Transverse colon (tissue), 4 donors: ENCODE measurements at regions not wholly inside any gene's neighbourhood (a gene's known extent, or its start where the extent isn't known, plus 50 kb on each side); places are given as distances from the start of the nearest gene placed in this dataset.

Experiments
- DNase-seq: peaks from one replicate; pipeline ENCODE4 v3.0.0-alpha.2; 2019
- H3K27ac ChIP-seq, 4 donors: fragments of 200-600 bp; sonication (generic); 2 replicates each; pipeline ENCODE4 v1.5.1; 2016 to 2018; ENCODE audit warnings: inconsistent platforms in 4 of 4
- H3K27me3 ChIP-seq: fragments of 200-600 bp; sonication (generic); 2 replicates; pipeline ENCODE4 v1.5.1; 2017; ENCODE audit warnings: inconsistent platforms
- H3K36me3 ChIP-seq, 4 donors: fragments of 200-600 bp; sonication (generic); 2 replicates each; pipeline ENCODE4 v1.5.1; 2017 to 2019; ENCODE audit warnings: inconsistent platforms in 4 of 4
- H3K4me1 ChIP-seq, 4 donors: fragments of 200-600 bp; sonication (generic); 2 replicates each; pipeline ENCODE4 v1.5.1; 2017 to 2020; ENCODE audit warnings: inconsistent platforms in 4 of 4
- H3K4me3 ChIP-seq, 4 donors: fragments of 200-600 bp; sonication (generic); 1 replicate in 1 of 4; 2 replicates in 3 of 4; pipeline versions ENCODE4 v1.5.1 to v1.6.1; 2017 to 2019; ENCODE audit warnings: inconsistent platforms in 4 of 4
- H3K9me3 ChIP-seq, 2 donors: fragments of 200-600 bp; sonication (generic); 2 replicates each; pipeline ENCODE4 v1.5.1; 2017 to 2019; ENCODE audit warnings: inconsistent platforms in 2 of 2
- EP300 ChIP-seq: sonication (generic); formaldehyde crosslinking; IDR thresholded peaks from one replicate; pipeline ENCODE4 v1.6.1; 2017; ENCODE audit warnings: antibody characterized with exemption, low read depth
- POLR2A ChIP-seq: fragments of 450-650 bp; IDR thresholded peaks from one replicate; pipeline ENCODE4 v1.6.1; 2016; ENCODE audit warnings: antibody characterized with exemption, mild to moderate bottlenecking, moderate library complexity
- POLR2AphosphoS5 ChIP-seq, 3 donors: sonication (generic); formaldehyde crosslinking; IDR thresholded peaks; one replicate each; pipeline ENCODE4 v1.6.1; 2016; ENCODE audit warnings: antibody characterized with exemption in 3 of 3
- WGBS, 2 donors: methylation state at CpG; one replicate each; pipeline ENCODE4 v1.1.5; 2018; ENCODE audit warnings: low coverage in 1 of 2; 5-methylcytosine and 5-hydroxymethylcytosine counted together
- in situ Hi-C, 4 donors: fragments of 200-750 bp; cut with MboI; loops; one replicate each; pipeline versions ENCODE4 v1.15.0 to v1.15.1; 2017; ENCODE audit warnings: low sequenced_read_pairs in 3 of 4, low pct_ligation_motif_present in 1 of 4, low pct_unique_long_range_greater_than_20kb in 1 of 4
- intact Hi-C: fragments of 100-400 bp; cut with DNase I; formaldehyde crosslinking; loops from one replicate; pipeline ENCODE4 v1.15.1; 2023; ENCODE audit warnings: low total_unique reads
- TF ChIP-seq, protein P1 (sequence below), 5 experiments: fragments of 200-600 bp in 3 of 5; fragments of 450-650 bp in 2 of 5; sonication (generic) in 3 of 5; IDR thresholded peaks; 1 replicate in 2 of 5; 2 replicates in 3 of 5; pipeline ENCODE4 v1.5.1; 2016 to 2017; ENCODE audit warnings: antibody characterized with exemption in 5 of 5, inconsistent platforms in 3 of 5, mild to moderate bottlenecking in 2 of 5, moderate library complexity in 1 of 5

DNA sequence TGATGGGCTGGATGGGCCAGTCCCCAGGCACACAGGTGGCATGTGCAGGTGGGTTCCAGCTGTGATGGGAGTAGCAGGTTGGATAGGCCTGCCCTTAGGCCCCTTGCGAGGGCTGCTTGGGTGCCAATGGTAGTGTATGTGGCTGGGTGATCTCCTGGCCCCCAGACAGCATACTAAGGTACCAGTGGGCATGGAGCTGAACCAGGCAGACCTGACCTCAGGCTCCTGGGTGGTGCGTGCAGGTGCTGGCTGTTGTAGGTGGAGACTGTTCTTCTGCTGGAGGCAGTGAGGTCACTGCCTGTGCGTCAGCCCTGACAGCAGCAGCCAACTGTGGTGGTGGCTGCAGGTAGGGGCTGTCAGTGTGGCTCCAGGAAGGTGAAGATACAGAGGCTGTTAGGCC lies 384.7 kb downstream of the ANKRD7 start:
- Histone ChIP-seq H3K4me3 (no peak overlapping the region), H3K9me3 (no peaks in the 10 kb centered on the region), H3K27ac (no peak overlapping the region), H3K36me3 (no peaks in the 10 kb centered on the region), H3K27me3 (no peaks in the 10 kb centered on the region), H3K4me1 (no peaks in the 10 kb centered on the region)
- DNase-seq, result no peak
- 93% methylated on average over 3 of the region's 3 CpGs; no CpG with 5 or more reads in 1 of the 2 donors for WGBS, 2 donors
- intact Hi-C loops, result no loop called here
- in situ Hi-C loops, result no loop called here
- TF ChIP-seq POLR2AphosphoS5 (IDR thresholded peaks at IDR 0.05), result no peak
- no peak for TF ChIP-seq POLR2A

DNA sequence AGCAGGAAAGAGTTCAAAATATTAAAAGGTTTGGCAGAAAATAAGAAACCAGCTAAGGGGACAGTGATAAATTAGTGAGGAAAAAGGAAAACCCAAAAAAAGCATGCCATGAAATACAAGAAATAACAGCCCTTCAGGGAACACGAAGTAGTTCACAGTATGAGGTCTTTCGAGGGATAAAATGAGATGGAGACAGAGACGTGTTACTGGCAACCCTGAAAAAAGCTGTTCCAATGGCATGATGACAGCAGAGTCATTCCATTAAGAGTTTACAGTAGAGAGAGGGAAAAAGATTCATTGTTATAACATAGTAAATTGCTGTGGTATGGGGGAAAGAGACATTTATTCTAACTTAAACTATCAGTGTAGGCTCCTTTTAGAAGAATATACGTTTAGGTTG lies 391.2 kb downstream of the ANKRD7 start:
- H3K27ac ChIP-seq, result no peak overlapping the region
- WGBS, 2 donors, result 51 to 62% methylated on average over 4 of the region's 4 CpGs
- no peak overlapping the region for H3K4me3 ChIP-seq
- in situ Hi-C loops, result no loop called here
- DNase-seq, result no peak
- intact Hi-C loops, result no loop called here
- H3K4me1 ChIP-seq, result no peaks in the 10 kb centered on the region
- no peaks in the 10 kb centered on the region for H3K36me3 ChIP-seq
- no peaks in the 10 kb centered on the region for H3K9me3 ChIP-seq
- no peaks in the 10 kb centered on the region for H3K27me3 ChIP-seq
- TF ChIP-seq, protein P1, sequence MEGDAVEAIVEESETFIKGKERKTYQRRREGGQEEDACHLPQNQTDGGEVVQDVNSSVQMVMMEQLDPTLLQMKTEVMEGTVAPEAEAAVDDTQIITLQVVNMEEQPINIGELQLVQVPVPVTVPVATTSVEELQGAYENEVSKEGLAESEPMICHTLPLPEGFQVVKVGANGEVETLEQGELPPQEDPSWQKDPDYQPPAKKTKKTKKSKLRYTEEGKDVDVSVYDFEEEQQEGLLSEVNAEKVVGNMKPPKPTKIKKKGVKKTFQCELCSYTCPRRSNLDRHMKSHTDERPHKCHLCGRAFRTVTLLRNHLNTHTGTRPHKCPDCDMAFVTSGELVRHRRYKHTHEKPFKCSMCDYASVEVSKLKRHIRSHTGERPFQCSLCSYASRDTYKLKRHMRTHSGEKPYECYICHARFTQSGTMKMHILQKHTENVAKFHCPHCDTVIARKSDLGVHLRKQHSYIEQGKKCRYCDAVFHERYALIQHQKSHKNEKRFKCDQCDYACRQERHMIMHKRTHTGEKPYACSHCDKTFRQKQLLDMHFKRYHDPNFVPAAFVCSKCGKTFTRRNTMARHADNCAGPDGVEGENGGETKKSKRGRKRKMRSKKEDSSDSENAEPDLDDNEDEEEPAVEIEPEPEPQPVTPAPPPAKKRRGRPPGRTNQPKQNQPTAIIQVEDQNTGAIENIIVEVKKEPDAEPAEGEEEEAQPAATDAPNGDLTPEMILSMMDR (IDR thresholded peaks at IDR 0.05), result no peak
- TF ChIP-seq POLR2A (no peak), POLR2AphosphoS5 (IDR thresholded peaks at IDR 0.05) (no peak), EP300 (no peak)

DNA sequence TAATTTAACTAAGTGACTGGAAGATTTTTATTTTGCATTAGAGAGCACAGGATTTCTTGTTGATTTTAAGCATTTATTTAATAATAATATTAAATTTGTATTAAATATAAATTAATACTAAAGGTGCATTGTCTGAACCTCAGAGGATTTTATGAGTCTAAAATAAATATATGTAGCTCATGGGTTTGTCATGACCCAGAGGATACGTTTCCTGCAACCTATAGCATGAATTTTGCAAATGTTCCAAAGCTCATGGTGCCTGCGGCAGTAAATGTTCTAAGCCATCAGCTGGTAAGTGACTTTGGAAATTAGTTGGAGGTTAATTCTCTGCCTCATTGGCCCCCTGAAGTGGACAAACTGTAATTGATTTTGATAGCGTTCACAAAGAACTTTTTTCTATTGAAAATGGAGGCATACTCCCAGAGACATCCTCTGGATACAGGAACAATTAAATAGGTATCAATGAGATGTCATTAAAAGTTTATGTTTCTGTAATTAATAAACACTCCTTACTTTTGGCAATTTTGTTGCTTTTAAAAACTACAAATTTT lies 397.4 kb downstream of the ANKRD7 start:
- intact Hi-C loops (no loop called here), in situ Hi-C loops (no loop called here)
- H3K4me3 ChIP-seq, result no peak overlapping the region
- no peak overlapping the region for H3K27ac ChIP-seq
- H3K9me3 ChIP-seq, result no peaks in the 10 kb centered on the region
- no peaks in the 10 kb centered on the region for H3K36me3 ChIP-seq
- TF ChIP-seq POLR2AphosphoS5 (IDR thresholded peaks at IDR 0.05) (no peak), POLR2A (no peak), EP300 (no peak)
- TF ChIP-seq, protein P1 (IDR thresholded peaks at IDR 0.05), result no peak
- no peaks in the 10 kb centered on the region for H3K4me1 ChIP-seq
- DNase-seq, result no peak
- H3K27me3 ChIP-seq, result no peaks in the 10 kb centered on the region
- 73 to 78% methylated on average over 3 of the region's 3 CpGs for WGBS, 2 donors

DNA sequence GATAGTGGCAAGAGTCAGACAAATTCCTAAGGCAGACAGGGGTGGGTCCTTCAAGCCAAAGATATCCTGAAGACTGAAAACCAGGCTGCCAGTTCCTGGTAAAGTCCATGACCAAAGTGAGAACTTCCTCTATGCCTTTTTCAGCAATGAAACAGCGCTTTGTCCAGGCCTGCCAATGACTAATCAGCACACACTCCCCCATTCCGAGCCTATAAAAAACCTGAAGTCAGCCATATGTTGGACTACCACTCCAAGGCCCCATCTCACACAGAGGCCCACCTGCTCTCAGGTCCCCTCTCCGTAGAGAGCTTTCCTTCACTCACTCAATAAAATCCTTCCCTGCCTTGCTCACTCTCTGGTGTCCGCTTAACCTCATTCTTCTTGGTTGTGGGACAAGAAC lies 402.2 kb downstream of the ANKRD7 start:
- Histone ChIP-seq H3K9me3 (no peaks in the 10 kb centered on the region), H3K27me3 (no peaks in the 10 kb centered on the region), H3K36me3 (no peaks in the 10 kb centered on the region), H3K4me1 (no peaks in the 10 kb centered on the region), H3K27ac (no peak overlapping the region), H3K4me3 (no peak overlapping the region)
- WGBS, 2 donors, result 69 to 82% methylated on average over 4 of the region's 4 CpGs
- in situ Hi-C loops (no loop called here), intact Hi-C loops (no loop called here)
- TF ChIP-seq EP300, result no peak
- no peak for TF ChIP-seq POLR2A
- TF ChIP-seq, protein P1 (IDR thresholded peaks at IDR 0.05), result no peak
- TF ChIP-seq POLR2AphosphoS5 (IDR thresholded peaks at IDR 0.05), result no peak
- no peak for DNase-seq

DNA sequence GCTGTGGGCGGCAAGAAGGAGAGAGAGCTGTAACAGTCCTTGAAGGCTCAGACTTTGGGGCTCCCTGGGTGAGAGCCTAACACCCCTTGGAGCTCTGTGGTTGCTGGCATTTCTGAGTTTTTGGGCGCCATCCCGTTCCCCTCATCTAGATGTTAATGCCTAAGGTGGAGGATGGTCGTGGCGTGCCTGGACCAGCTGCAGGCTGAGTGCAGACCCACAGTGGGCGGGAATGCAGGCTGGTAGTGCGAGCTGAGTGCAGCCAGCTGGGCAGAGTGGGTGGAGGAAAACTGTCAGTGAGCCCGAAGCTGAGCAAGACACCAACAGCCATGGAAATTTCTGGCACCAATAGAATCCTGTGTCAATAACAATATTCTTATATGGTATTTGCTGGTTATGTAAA lies 403.0 kb downstream of the ANKRD7 start:
- DNase-seq, result no peak
- intact Hi-C loops, result no loop called here

More for the DNA sequence above, 403.0 kb downstream of the ANKRD7 start:
- H3K4me1 ChIP-seq, result no peaks in the 10 kb centered on the region
- no peaks in the 10 kb centered on the region for H3K9me3 ChIP-seq
- TF ChIP-seq POLR2A, result no peak
- no peak for TF ChIP-seq POLR2AphosphoS5 (IDR thresholded peaks at IDR 0.05)
- no peak for TF ChIP-seq EP300
- TF ChIP-seq, protein P1 (IDR thresholded peaks at IDR 0.05), result no peak
- H3K27me3 ChIP-seq, result no peaks in the 10 kb centered on the region
- H3K27ac ChIP-seq, result no peak overlapping the region
- in situ Hi-C loops, result no loop called here
- no peak overlapping the region for H3K4me3 ChIP-seq
- WGBS, 2 donors, result 77 to 88% methylated on average over 5 to 8 of the region's 8 CpGs
- H3K36me3 ChIP-seq, result no peaks in the 10 kb centered on the region
